ENCODE measurements at regions not wholly inside any gene's neighbourhood (a gene's known extent, or its start where the extent isn't known, plus 50 kb on each side); places are given as distances from the start of the nearest gene placed in this dataset.

- no peaks in the 10 kb centered on the region for H3K4me1 Mint-ChIP-seq
- H3K36me3 Mint-ChIP-seq (ENCODE audit: low read depth), result no peaks in the 10 kb centered on the region
- DNase-seq, result no peak
- H3K4me3 Mint-ChIP-seq, result no peak overlapping the region
- no peak for ATAC-seq
- CTCF ChIA-PET, result no interaction called here
- H3K9me3 Mint-ChIP-seq (ENCODE audit: low read depth), result no peaks in the 10 kb centered on the region
- H3K27me3 Mint-ChIP-seq, result no peaks in the 10 kb centered on the region
- H3K27ac Mint-ChIP-seq, result no peak overlapping the region
- POLR2A ChIA-PET, result no interaction called here
- intact Hi-C loops (cut with DNase I, micrococcal nuclease), result no loop called here
Measured at GRCh38 chr10:8460626-8461025, 406.1 kb downstream of the GATA3 start.

- DNase-seq (no peak), ATAC-seq (no peak)
- H3K4me3 Mint-ChIP-seq, result no peak overlapping the region
- POLR2A ChIA-PET, result no interaction called here
- CTCF ChIA-PET, result interaction anchor here (1.1 kb wide), 1 partner anchor 13 kb away, joined by 3 read pairs; no protein-coding TSS in a partner anchor
- H3K9me3 Mint-ChIP-seq (ENCODE audit: low read depth), result no peaks in the 10 kb centered on the region
- H3K4me1 Mint-ChIP-seq, result no peaks in the 10 kb centered on the region
- intact Hi-C loops (cut with DNase I, micrococcal nuclease), result no loop called here
- H3K36me3 Mint-ChIP-seq (ENCODE audit: low read depth), result no peaks in the 10 kb centered on the region
- H3K27ac Mint-ChIP-seq, result no peak overlapping the region
- peaks cover 2% of the 10 kb centered on the region for H3K27me3 Mint-ChIP-seq
Measured at GRCh38 chr10:8462565-8462964, 408.1 kb downstream of the GATA3 start.

GRCh38 chr10:8463853-8464252 lies 409.4 kb downstream of the GATA3 start:
- POLR2A ChIA-PET, result no interaction called here
- no peaks in the 10 kb centered on the region for H3K36me3 Mint-ChIP-seq (ENCODE audit: low read depth)
- intact Hi-C loops (cut with DNase I, micrococcal nuclease), result no loop called here
- ATAC-seq, result no peak
- H3K4me3 Mint-ChIP-seq, result no peak overlapping the region
- no peak overlapping the region for H3K27ac Mint-ChIP-seq
- H3K4me1 Mint-ChIP-seq, result no peaks in the 10 kb centered on the region
- no peaks in the 10 kb centered on the region for H3K9me3 Mint-ChIP-seq (ENCODE audit: low read depth)
- H3K27me3 Mint-ChIP-seq, result peaks cover 2% of the 10 kb centered on the region
- no peak for DNase-seq
- CTCF ChIA-PET, result no interaction called here

- ChIA-PET POLR2A (no interaction called here), CTCF (interaction anchor here (1.2 kb wide), 1 partner anchor 9 kb away, joined by 3 read pairs; no protein-coding TSS in a partner anchor)
- H3K9me3 Mint-ChIP-seq (ENCODE audit: low read depth), result no peaks in the 10 kb centered on the region
- H3K4me3 Mint-ChIP-seq, result no peak overlapping the region
- intact Hi-C loops (cut with DNase I, micrococcal nuclease), result no loop called here
- ATAC-seq, result no peak
- no peak overlapping the region for H3K27ac Mint-ChIP-seq
- peaks cover 2% of the 10 kb centered on the region for H3K27me3 Mint-ChIP-seq
- peaks cover 5% of the 10 kb centered on the region for H3K4me1 Mint-ChIP-seq
- no peaks in the 10 kb centered on the region for H3K36me3 Mint-ChIP-seq (ENCODE audit: low read depth)
- no peak for DNase-seq
Measured at GRCh38 chr10:8468477-8468876, 414.0 kb downstream of the GATA3 start.

GRCh38 chr10:8473205-8473604 lies 418.7 kb downstream of the GATA3 start:
- POLR2A ChIA-PET, result no interaction called here
- DNase-seq, result peak; percentile 18

GRCh38 chr10:8477300-8477699 lies 422.8 kb downstream of the GATA3 start:
- peaks cover 7% of the 10 kb centered on the region for H3K9me3 Mint-ChIP-seq (ENCODE audit: low read depth)
- ChIA-PET CTCF (interaction anchor here (0.9 kb wide), 1 partner anchor 8 kb away, joined by 3 read pairs; no protein-coding TSS in a partner anchor), POLR2A (no interaction called here)
- H3K27ac Mint-ChIP-seq, result no peak overlapping the region
- H3K36me3 Mint-ChIP-seq (ENCODE audit: low read depth), result peaks cover 4% of the 10 kb centered on the region
- intact Hi-C loops (cut with DNase I, micrococcal nuclease), result loop anchor here (10.0 kb wide), 2 partner anchors 728 to 828 kb away; no protein-coding TSS in a partner anchor
- no peak for DNase-seq
- peaks cover 33% of the 10 kb centered on the region for H3K27me3 Mint-ChIP-seq
- no peak for ATAC-seq
- H3K4me3 Mint-ChIP-seq, result no peak overlapping the region
- H3K4me1 Mint-ChIP-seq, result peaks cover 2% of the 10 kb centered on the region

More at GRCh38 chr10:8473205-8473604, 418.7 kb downstream of the GATA3 start:
- Mint-ChIP-seq H3K4me3 (no peak overlapping the region), H3K4me1 (peaks cover 5% of the 10 kb centered on the region), H3K9me3 (ENCODE audit: low read depth) (peaks cover 7% of the 10 kb centered on the region), H3K36me3 (ENCODE audit: low read depth) (peaks cover 4% of the 10 kb centered on the region), H3K27ac (no peak overlapping the region), H3K27me3 (peaks cover 15% of the 10 kb centered on the region)
- CTCF ChIA-PET, result no interaction called here
- intact Hi-C loops (cut with DNase I, micrococcal nuclease), result loop anchor here (2.0 to 10.0 kb wide), 5 partner anchors 412 to 832 kb away; no protein-coding TSS in a partner anchor
- ATAC-seq, result peak; percentile 49

GRCh38 chr10:8481718-8482504 lies 427.4 kb downstream of the GATA3 start:
- Mint-ChIP-seq H3K36me3 (ENCODE audit: low read depth) (peaks cover 4% of the 10 kb centered on the region), H3K4me1 (no peaks in the 10 kb centered on the region), H3K27me3 (peaks cover 31% of the 10 kb centered on the region), H3K4me3 (no peak overlapping the region), H3K27ac (no peak overlapping the region), H3K9me3 (ENCODE audit: low read depth) (peaks cover 7% of the 10 kb centered on the region)
- ATAC-seq (no peak), DNase-seq (no peak)
- POLR2A ChIA-PET, result no interaction called here
- CTCF ChIA-PET, result interaction anchor here (0.5 to 0.7 kb wide), 4 partner anchors 67 to 821 kb away, joined by 3 to 4 read pairs (median 3); no protein-coding TSS in a partner anchor
- intact Hi-C loops (cut with DNase I, micrococcal nuclease), result no loop called here

GRCh38 chr10:8485032-8485431 lies 430.5 kb downstream of the GATA3 start:
- ATAC-seq (no peak), DNase-seq (no peak)
- H3K4me1 Mint-ChIP-seq, result no peaks in the 10 kb centered on the region
- POLR2A ChIA-PET, result no interaction called here
- no peaks in the 10 kb centered on the region for H3K9me3 Mint-ChIP-seq (ENCODE audit: low read depth)
- CTCF ChIA-PET, result no interaction called here
- intact Hi-C loops (cut with DNase I, micrococcal nuclease), result no loop called here
- peaks cover 25% of the 10 kb centered on the region for H3K27me3 Mint-ChIP-seq
- no peaks in the 10 kb centered on the region for H3K36me3 Mint-ChIP-seq (ENCODE audit: low read depth)
- no peak overlapping the region for H3K27ac Mint-ChIP-seq
- no peak overlapping the region for H3K4me3 Mint-ChIP-seq

GRCh38 chr10:8487346-8487745 lies 432.9 kb downstream of the GATA3 start:
- ChIA-PET POLR2A (no interaction called here), CTCF (interaction anchor here (0.6 kb wide), 1 partner anchor 445 kb away, joined by 3 read pairs; no protein-coding TSS in a partner anchor)
- H3K4me3 Mint-ChIP-seq, result no peak overlapping the region
- intact Hi-C loops (cut with DNase I, micrococcal nuclease), result no loop called here
- DNase-seq, result no peak
- no peak for ATAC-seq
- H3K36me3 Mint-ChIP-seq (ENCODE audit: low read depth), result no peaks in the 10 kb centered on the region
- no peak overlapping the region for H3K27ac Mint-ChIP-seq
- H3K4me1 Mint-ChIP-seq, result no peaks in the 10 kb centered on the region
- peaks cover 13% of the 10 kb centered on the region for H3K27me3 Mint-ChIP-seq
- no peaks in the 10 kb centered on the region for H3K9me3 Mint-ChIP-seq (ENCODE audit: low read depth)

GRCh38 chr10:8489232-8489631 lies 434.7 kb downstream of the GATA3 start:
- ATAC-seq (no peak), DNase-seq (no peak)
- CTCF ChIA-PET, result no interaction called here
- Mint-ChIP-seq H3K36me3 (ENCODE audit: low read depth) (no peaks in the 10 kb centered on the region), H3K27ac (no peak overlapping the region), H3K4me1 (no peaks in the 10 kb centered on the region), H3K9me3 (ENCODE audit: low read depth) (no peaks in the 10 kb centered on the region), H3K27me3 (peaks cover 6% of the 10 kb centered on the region), H3K4me3 (no peak overlapping the region)
- intact Hi-C loops (cut with DNase I, micrococcal nuclease), result no loop called here
- POLR2A ChIA-PET, result no interaction called here

- H3K4me3 Mint-ChIP-seq, result no peak overlapping the region
- peaks cover 9% of the 10 kb centered on the region for H3K27me3 Mint-ChIP-seq
- no peak for ATAC-seq
- intact Hi-C loops (cut with DNase I, micrococcal nuclease), result no loop called here
- DNase-seq, result no peak
- H3K27ac Mint-ChIP-seq, result no peak overlapping the region
- H3K36me3 Mint-ChIP-seq (ENCODE audit: low read depth), result no peaks in the 10 kb centered on the region
- no peaks in the 10 kb centered on the region for H3K9me3 Mint-ChIP-seq (ENCODE audit: low read depth)
- CTCF ChIA-PET, result no interaction called here
- POLR2A ChIA-PET, result no interaction called here
- no peaks in the 10 kb centered on the region for H3K4me1 Mint-ChIP-seq
Measured at GRCh38 chr10:8489823-8490222, 435.3 kb downstream of the GATA3 start.

GRCh38 chr10:8498290-8498689 lies 443.8 kb downstream of the GATA3 start:
- intact Hi-C loops (cut with DNase I, micrococcal nuclease), result no loop called here
- Mint-ChIP-seq H3K9me3 (ENCODE audit: low read depth) (peaks cover 3% of the 10 kb centered on the region), H3K36me3 (ENCODE audit: low read depth) (no peaks in the 10 kb centered on the region), H3K27me3 (peaks cover 14% of the 10 kb centered on the region), H3K27ac (no peak overlapping the region), H3K4me3 (no peak overlapping the region), H3K4me1 (peaks cover 14% of the 10 kb centered on the region)
- no peak for ATAC-seq
- ChIA-PET POLR2A (no interaction called here), CTCF (interaction anchor here (0.9 kb wide), 1 partner anchor 445 kb away, joined by 3 read pairs; no protein-coding TSS in a partner anchor)
- no peak for DNase-seq
